Gastroesophageal sphincter (tissue), 3 donors: ENCODE measurements at regions not wholly inside any gene's neighbourhood (a gene's known extent, or its start where the extent isn't known, plus 50 kb on each side); places are given as distances from the start of the nearest gene placed in this dataset.

ENCODE experiments used
- CTCF ChIP-seq, 4 experiments: fragments of 200-600 bp in 2 of 4; fragments of 450-650 bp in 2 of 4; sonication (generic) in 1 of 4; IDR thresholded peaks; one replicate each; pipeline ENCODE4 v1.5.1; 2017 to 2019; ENCODE audit warnings: antibody characterized with exemption in 4 of 4, mild to moderate bottlenecking in 2 of 4, moderate library complexity in 2 of 4
- POLR2A ChIP-seq, 2 donors: fragments of 450-650 bp; IDR thresholded peaks; one replicate each; pipeline ENCODE4 v1.6.1; 2017; ENCODE audit warnings: antibody characterized with exemption in 2 of 2, mild to moderate bottlenecking in 2 of 2, moderate library complexity in 1 of 2

GRCh38 chr5:2112173-2113025 is 229.7 kb upstream of the IRX4 start:
- TF ChIP-seq CTCF (IDR thresholded peaks at IDR 0.05): no peak
- no peak for TF ChIP-seq POLR2A (IDR thresholded peaks at IDR 0.05)
